Stomach (tissue), 8 donors: ENCODE measurements at regions not wholly inside any gene's neighbourhood (a gene's known extent, or its start where the extent isn't known, plus 50 kb on each side); places are given as distances from the start of the nearest gene placed in this dataset.

Source experiments
- DNase-seq, 2 donors: peaks; one replicate each; pipeline versions ENCODE4 v3.0.0 to v3.0.0-alpha.2; 2013 to 2019
- H3K27ac ChIP-seq, 5 donors: fragments of 200-600 bp in 4 of 5; sonication (generic) in 4 of 5; one replicate each; pipeline ENCODE4 v1.5.1; 2013 to 2019; ENCODE audit warnings: mild to moderate bottlenecking in 1 of 5, moderate library complexity in 1 of 5
- H3K27me3 ChIP-seq, 3 donors: fragments of 200-600 bp; sonication (generic); one replicate each; pipeline ENCODE4 v1.5.1; 2017 to 2019; ENCODE audit warnings: mixed run types in 1 of 3
- H3K36me3 ChIP-seq, 4 donors: fragments of 200-600 bp; sonication (generic); 1 replicate in 3 of 4; 2 replicates in 1 of 4; pipeline ENCODE4 v1.5.1; 2016 to 2019
- H3K4me1 ChIP-seq, 4 donors: fragments of 200-600 bp; sonication (generic); one replicate each; pipeline ENCODE4 v1.5.1; 2016 to 2019
- H3K4me3 ChIP-seq, 4 donors: fragments of 200-600 bp; sonication (generic) in 3 of 4; one replicate each; pipeline ENCODE4 v1.5.1; 2016 to 2019; ENCODE audit warnings: mild to moderate bottlenecking in 1 of 4
- H3K9me3 ChIP-seq, 4 donors: fragments of 200-600 bp; sonication (generic); one replicate each; pipeline ENCODE4 v1.5.1; 2016 to 2019
- EP300 ChIP-seq: sonication (generic); formaldehyde crosslinking; IDR thresholded peaks from one replicate; pipeline ENCODE4 v1.6.1; 2017; ENCODE audit warnings: antibody characterized with exemption
- POLR2A ChIP-seq, 4 donors: fragments of 450-650 bp; IDR thresholded peaks; one replicate each; pipeline ENCODE4 v1.6.1; 2016; ENCODE audit warnings: antibody characterized with exemption in 4 of 4, control low read depth in 2 of 4, mild to moderate bottlenecking in 1 of 4, moderate library complexity in 1 of 4
- POLR2AphosphoS5 ChIP-seq, 3 donors: sonication (generic); formaldehyde crosslinking; IDR thresholded peaks; one replicate each; pipeline ENCODE4 v1.6.1; 2016; ENCODE audit warnings: antibody characterized with exemption in 3 of 3
- WGBS, 5 donors: extraction: QIAGEN DNeasy Blood & Tissue Kit in 3 of 5; methylation state at CpG; one replicate each; pipeline versions ENCODE4 v1.1.5 to v1.1.7; 2013 to 2018; 5-methylcytosine and 5-hydroxymethylcytosine counted together
- intact Hi-C: fragments of 100-400 bp; cut with DNase I; formaldehyde crosslinking; loops from one replicate; pipeline ENCODE4 v1.15.1; 2023; ENCODE audit warnings: low total_unique reads
- TF ChIP-seq, protein P1 (sequence below), 7 experiments: fragments of 450-650 bp in 4 of 7; fragments of 200-600 bp in 3 of 7; sonication (generic) in 3 of 7; IDR thresholded peaks; one replicate each; pipeline ENCODE4 v1.5.1; 2016 to 2019; ENCODE audit warnings: antibody characterized with exemption in 7 of 7, control low read depth in 2 of 7, mild to moderate bottlenecking in 1 of 7
- donor health status: healthy with polysubstance abuse.
- donor health status: Bipolar disorder and iron deficiency.
- donor health status: healthy.

DNA sequence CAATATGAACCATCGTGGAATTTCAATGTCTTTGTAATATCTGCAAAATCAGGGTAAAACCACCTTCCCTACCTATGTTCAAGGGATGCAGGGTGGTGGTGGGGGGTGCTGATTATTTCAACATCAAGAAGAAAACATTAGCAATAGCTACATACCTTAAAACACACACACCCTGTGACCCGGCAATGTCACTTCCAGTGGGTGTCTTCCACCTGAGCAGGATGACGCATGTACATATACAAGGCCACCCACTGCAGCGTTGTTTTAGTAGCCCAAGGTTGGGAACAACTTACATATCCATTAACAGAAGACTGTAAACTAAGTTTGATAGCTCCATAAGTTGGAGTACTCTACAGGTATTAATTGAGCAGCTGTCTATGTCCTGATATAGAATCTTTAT is 62.6 kb upstream of the SIRPG start:
- WGBS, 5 donors, result 88 to 96% (median 89%) methylated on average over 4 of the region's 4 CpGs
- intact Hi-C loops, result loop anchor here (10.0 kb wide), 1 partner anchor 55 kb away; no protein-coding TSS in a partner anchor
- no peak for DNase-seq
- Histone ChIP-seq H3K27me3 (no peaks in the 10 kb centered on the region), H3K27ac (no peak overlapping the region), H3K4me3 (no peak overlapping the region), H3K9me3 (peaks cover 0 to 14% (median 0%) of the 10 kb centered on the region in 4 donors), H3K4me1 (no peaks in the 10 kb centered on the region), H3K36me3 (no peaks in the 10 kb centered on the region)
- TF ChIP-seq EP300 (no peak), POLR2A (IDR thresholded peaks at IDR 0.05) (no peak), POLR2AphosphoS5 (IDR thresholded peaks at IDR 0.05) (no peak)
- TF ChIP-seq, protein P1, sequence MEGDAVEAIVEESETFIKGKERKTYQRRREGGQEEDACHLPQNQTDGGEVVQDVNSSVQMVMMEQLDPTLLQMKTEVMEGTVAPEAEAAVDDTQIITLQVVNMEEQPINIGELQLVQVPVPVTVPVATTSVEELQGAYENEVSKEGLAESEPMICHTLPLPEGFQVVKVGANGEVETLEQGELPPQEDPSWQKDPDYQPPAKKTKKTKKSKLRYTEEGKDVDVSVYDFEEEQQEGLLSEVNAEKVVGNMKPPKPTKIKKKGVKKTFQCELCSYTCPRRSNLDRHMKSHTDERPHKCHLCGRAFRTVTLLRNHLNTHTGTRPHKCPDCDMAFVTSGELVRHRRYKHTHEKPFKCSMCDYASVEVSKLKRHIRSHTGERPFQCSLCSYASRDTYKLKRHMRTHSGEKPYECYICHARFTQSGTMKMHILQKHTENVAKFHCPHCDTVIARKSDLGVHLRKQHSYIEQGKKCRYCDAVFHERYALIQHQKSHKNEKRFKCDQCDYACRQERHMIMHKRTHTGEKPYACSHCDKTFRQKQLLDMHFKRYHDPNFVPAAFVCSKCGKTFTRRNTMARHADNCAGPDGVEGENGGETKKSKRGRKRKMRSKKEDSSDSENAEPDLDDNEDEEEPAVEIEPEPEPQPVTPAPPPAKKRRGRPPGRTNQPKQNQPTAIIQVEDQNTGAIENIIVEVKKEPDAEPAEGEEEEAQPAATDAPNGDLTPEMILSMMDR (IDR thresholded peaks at IDR 0.05), result no peak

GRCh38 chr20:1718604-1719384 is 61.2 kb upstream of the SIRPG start:
- no peak for TF ChIP-seq POLR2A (IDR thresholded peaks at IDR 0.05)
- TF ChIP-seq, protein P1 (IDR thresholded peaks at IDR 0.05), result no peak
- no peak for TF ChIP-seq EP300
- no peak for TF ChIP-seq POLR2AphosphoS5 (IDR thresholded peaks at IDR 0.05)
- Histone ChIP-seq H3K27ac (no peak overlapping the region), H3K27me3 (no peaks in the 10 kb centered on the region), H3K4me1 (no peaks in the 10 kb centered on the region), H3K36me3 (no peaks in the 10 kb centered on the region), H3K9me3 (peaks cover 0 to 7% (median 0%) of the 10 kb centered on the region in 4 donors), H3K4me3 (no peak overlapping the region)
- DNase-seq, result peak in 1 of 2 donors; percentile 18
- intact Hi-C loops, result no loop called here
- WGBS, 5 donors, result 64 to 79% (median 71%) methylated on average over 8 of the region's 8 CpGs

- Histone ChIP-seq H3K36me3 (no peaks in the 10 kb centered on the region), H3K4me1 (no peaks in the 10 kb centered on the region), H3K27me3 (peaks cover 0 to 18% (median 0%) of the 10 kb centered on the region in 3 donors), H3K4me3 (no peak overlapping the region), H3K9me3 (peaks cover 0 to 19% (median 3%) of the 10 kb centered on the region in 4 donors), H3K27ac (no peak overlapping the region)
- intact Hi-C loops, result no loop called here
- 80 to 91% (median 88%) methylated on average over 4 of the region's 4 CpGs for WGBS, 5 donors
- no peak for DNase-seq
- TF ChIP-seq EP300 (no peak), POLR2AphosphoS5 (IDR thresholded peaks at IDR 0.05) (no peak), POLR2A (IDR thresholded peaks at IDR 0.05) (no peak)
- TF ChIP-seq, protein P1 (IDR thresholded peaks at IDR 0.05), result no peak
These were observed 55.4 kb upstream of the SIRPG start for GRCh38 chr20:1712634-1713624.
